Hepatic stellate cell (primary cell): ENCODE measurements at regions not wholly inside any gene's neighbourhood (a gene's known extent, or its start where the extent isn't known, plus 50 kb on each side); places are given as distances from the start of the nearest gene placed in this dataset.

Experiments used
- DNase-seq: peaks from one replicate; pipeline ENCODE4 v3.0.0; 2011; ENCODE audit warnings: low spot score

GRCh38 chr4:34037280-34037679, 2207.0 kb downstream of the ARAP2 start:
- DNase-seq, result no peak

- no peak for DNase-seq
These were observed 2204.5 kb downstream of the ARAP2 start for GRCh38 chr4:34039766-34040165.

- DNase-seq, result no peak
These were observed 2201.2 kb downstream of the ARAP2 start for GRCh38 chr4:34043131-34043530.

- DNase-seq, result no peak
These were observed 2197.7 kb downstream of the ARAP2 start for GRCh38 chr4:34046580-34046979.

- no peak for DNase-seq
These were observed 2197.0 kb downstream of the ARAP2 start for GRCh38 chr4:34047363-34047762.

GRCh38 chr4:34066126-34066525, 2178.2 kb downstream of the ARAP2 start:
- DNase-seq, result no peak

- no peak for DNase-seq
These were observed 2152.9 kb downstream of the ARAP2 start for GRCh38 chr4:34091451-34091850.

- DNase-seq, result no peak
These were observed 2150.2 kb downstream of the ARAP2 start for GRCh38 chr4:34094114-34094513.

GRCh38 chr4:34105311-34105710, 2139.0 kb downstream of the ARAP2 start:
- no peak for DNase-seq

- DNase-seq, result no peak
These were observed 2135.9 kb downstream of the ARAP2 start for GRCh38 chr4:34108391-34108790.

- no peak for DNase-seq
These were observed 2131.7 kb downstream of the ARAP2 start for GRCh38 chr4:34112573-34112972.

- DNase-seq, result no peak
These were observed 2105.9 kb downstream of the ARAP2 start for GRCh38 chr4:34138385-34138784.

- no peak for DNase-seq
These were observed 2105.0 kb downstream of the ARAP2 start for GRCh38 chr4:34139346-34139745.

- no peak for DNase-seq
These were observed 2095.9 kb downstream of the ARAP2 start for GRCh38 chr4:34148322-34148908.

- no peak for DNase-seq
These were observed 2086.8 kb downstream of the ARAP2 start for GRCh38 chr4:34157547-34157946.

GRCh38 chr4:34158878-34159277, 2085.4 kb downstream of the ARAP2 start:
- DNase-seq, result no peak

- no peak for DNase-seq
These were observed 2073.4 kb downstream of the ARAP2 start for GRCh38 chr4:34170946-34171345.

- no peak for DNase-seq
These were observed 2067.7 kb downstream of the ARAP2 start for GRCh38 chr4:34176609-34177008.

GRCh38 chr4:34178476-34178875, 2065.8 kb downstream of the ARAP2 start:
- no peak for DNase-seq

GRCh38 chr4:34181311-34181841, 2062.9 kb downstream of the ARAP2 start:
- DNase-seq, result no peak

GRCh38 chr4:34181891-34182290, 2062.4 kb downstream of the ARAP2 start:
- DNase-seq, result no peak

- DNase-seq, result no peak
These were observed 2062.0 kb downstream of the ARAP2 start for GRCh38 chr4:34182306-34182705.

- no peak for DNase-seq
These were observed 2060.4 kb downstream of the ARAP2 start for GRCh38 chr4:34183926-34184325.

GRCh38 chr4:34187056-34187455, 2057.3 kb downstream of the ARAP2 start:
- no peak for DNase-seq
